Esophagus squamous epithelium (tissue), 5 donors: ENCODE measurements at regions not wholly inside any gene's neighbourhood (a gene's known extent, or its start where the extent isn't known, plus 50 kb on each side); places are given as distances from the start of the nearest gene placed in this dataset.

Experiments
- DNase-seq: peaks from one replicate; lab custom pipeline; 2025; lab: John Stamatoyannopoulos, UW
- H3K27ac ChIP-seq, 4 donors: fragments of 200-600 bp; sonication (generic); one replicate each; pipeline ENCODE4 v1.5.1; 2016 to 2019; ENCODE audit warnings: mild to moderate bottlenecking in 1 of 4
- H3K27me3 ChIP-seq, 4 donors: fragments of 200-600 bp; sonication (generic); 1 replicate in 3 of 4; 2 replicates in 1 of 4; pipeline versions ENCODE4 v1.5.1 to v1.6.0; 2017 to 2021; ENCODE audit warnings: antibody characterized with exemption in 1 of 4
- H3K36me3 ChIP-seq, 3 donors: fragments of 200-600 bp; sonication (generic); one replicate each; pipeline ENCODE4 v1.5.1; 2016 to 2019
- H3K4me1 ChIP-seq, 3 donors: fragments of 200-600 bp; sonication (generic); one replicate each; pipeline ENCODE4 v1.5.1; 2017 to 2019
- H3K4me3 ChIP-seq, 4 donors: fragments of 200-600 bp; sonication (generic); 1 replicate in 3 of 4; 2 replicates in 1 of 4; pipeline ENCODE4 v1.5.1; 2016 to 2019; ENCODE audit warnings: mild to moderate bottlenecking in 2 of 4, moderate library complexity in 1 of 4
- H3K9me3 ChIP-seq, 3 donors: fragments of 200-600 bp; sonication (generic); one replicate each; pipeline ENCODE4 v1.5.1; 2016 to 2019
- POLR2A ChIP-seq, 4 donors: fragments of 450-650 bp; IDR thresholded peaks; one replicate each; pipeline ENCODE4 v1.6.1; 2017; ENCODE audit warnings: antibody characterized with exemption in 4 of 4, mild to moderate bottlenecking in 4 of 4, moderate library complexity in 3 of 4
- WGBS, 2 donors: methylation state at CpG; one replicate each; pipeline ENCODE4 v1.1.5; 2018; 5-methylcytosine and 5-hydroxymethylcytosine counted together
- intact Hi-C: fragments of 100-400 bp; cut with DNase I; formaldehyde crosslinking; loops from one replicate; pipeline ENCODE4 v1.15.0; 2022
- TF ChIP-seq, protein P1 (sequence below), 6 experiments: fragments of 450-650 bp in 4 of 6; fragments of 200-600 bp in 2 of 6; sonication (generic) in 2 of 6; IDR thresholded peaks; one replicate each; pipeline ENCODE4 v1.5.1; 2016 to 2019; ENCODE audit warnings: antibody characterized with exemption in 6 of 6, mild to moderate bottlenecking in 4 of 6, moderate library complexity in 4 of 6
- donor health status: DM: yes; HTN: yes; CAD: no.

DNA sequence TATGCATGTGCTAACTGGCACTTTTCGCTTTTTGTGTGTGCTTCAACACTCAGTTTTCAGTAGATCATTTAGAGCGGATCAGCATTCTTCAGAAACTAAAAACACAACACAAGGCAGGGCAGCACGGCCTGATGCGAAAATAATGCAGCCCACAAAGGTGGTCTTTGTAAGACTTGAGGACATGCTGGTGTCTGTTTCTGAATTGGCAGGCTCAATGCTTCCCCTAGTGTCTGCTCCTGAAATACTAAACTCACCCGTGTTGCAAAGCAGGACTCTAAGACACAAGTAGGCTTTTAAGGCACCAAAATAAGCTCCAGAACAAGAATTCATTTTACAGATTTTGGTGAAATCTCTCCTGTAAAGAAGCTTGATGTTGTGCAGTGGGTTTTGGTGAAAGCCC lies 676.5 kb downstream of the TENT5A start:
- WGBS, 2 donors: 62 to 64% methylated on average over 5 of the region's 5 CpGs
- no peak for DNase-seq
- intact Hi-C loops: no loop called here

GRCh38 chr6:81073318-81073717 lies 679.2 kb downstream of the TENT5A start:
- intact Hi-C loops: no loop called here
- H3K4me1 ChIP-seq: no peaks in the 10 kb centered on the region
- TF ChIP-seq POLR2A (IDR thresholded peaks at IDR 0.05): no peak
- TF ChIP-seq, protein P1, sequence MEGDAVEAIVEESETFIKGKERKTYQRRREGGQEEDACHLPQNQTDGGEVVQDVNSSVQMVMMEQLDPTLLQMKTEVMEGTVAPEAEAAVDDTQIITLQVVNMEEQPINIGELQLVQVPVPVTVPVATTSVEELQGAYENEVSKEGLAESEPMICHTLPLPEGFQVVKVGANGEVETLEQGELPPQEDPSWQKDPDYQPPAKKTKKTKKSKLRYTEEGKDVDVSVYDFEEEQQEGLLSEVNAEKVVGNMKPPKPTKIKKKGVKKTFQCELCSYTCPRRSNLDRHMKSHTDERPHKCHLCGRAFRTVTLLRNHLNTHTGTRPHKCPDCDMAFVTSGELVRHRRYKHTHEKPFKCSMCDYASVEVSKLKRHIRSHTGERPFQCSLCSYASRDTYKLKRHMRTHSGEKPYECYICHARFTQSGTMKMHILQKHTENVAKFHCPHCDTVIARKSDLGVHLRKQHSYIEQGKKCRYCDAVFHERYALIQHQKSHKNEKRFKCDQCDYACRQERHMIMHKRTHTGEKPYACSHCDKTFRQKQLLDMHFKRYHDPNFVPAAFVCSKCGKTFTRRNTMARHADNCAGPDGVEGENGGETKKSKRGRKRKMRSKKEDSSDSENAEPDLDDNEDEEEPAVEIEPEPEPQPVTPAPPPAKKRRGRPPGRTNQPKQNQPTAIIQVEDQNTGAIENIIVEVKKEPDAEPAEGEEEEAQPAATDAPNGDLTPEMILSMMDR (IDR thresholded peaks at IDR 0.05): no peak
- H3K27ac ChIP-seq: no peak overlapping the region
- no peaks in the 10 kb centered on the region for H3K36me3 ChIP-seq
- no peak overlapping the region for H3K4me3 ChIP-seq
- no peak for DNase-seq
- H3K9me3 ChIP-seq: no peaks in the 10 kb centered on the region
- no peaks in the 10 kb centered on the region for H3K27me3 ChIP-seq

More for the DNA sequence above, 676.5 kb downstream of the TENT5A start:
- Histone ChIP-seq H3K27me3 (no peaks in the 10 kb centered on the region), H3K9me3 (no peaks in the 10 kb centered on the region), H3K4me3 (no peak overlapping the region), H3K36me3 (no peaks in the 10 kb centered on the region), H3K27ac (no peak overlapping the region), H3K4me1 (no peaks in the 10 kb centered on the region)
- no peak for TF ChIP-seq POLR2A (IDR thresholded peaks at IDR 0.05)
- TF ChIP-seq, protein P1 (IDR thresholded peaks at IDR 0.05): peak in 1 of 6 experiments; percentile 7

- WGBS, 2 donors: 13 to 53% methylated on average over 1 of the region's 1 CpG
- intact Hi-C loops: no loop called here
- H3K4me1 ChIP-seq: no peaks in the 10 kb centered on the region
- H3K27ac ChIP-seq: no peak overlapping the region
- no peaks in the 10 kb centered on the region for H3K36me3 ChIP-seq
- no peaks in the 10 kb centered on the region for H3K9me3 ChIP-seq
- TF ChIP-seq, protein P1 (IDR thresholded peaks at IDR 0.05): no peak
- no peak for TF ChIP-seq POLR2A (IDR thresholded peaks at IDR 0.05)
- no peak for DNase-seq
- H3K27me3 ChIP-seq: no peaks in the 10 kb centered on the region
- no peak overlapping the region for H3K4me3 ChIP-seq
Observed at GRCh38 chr6:81071121-81071520, 681.4 kb downstream of the TENT5A start.

DNA sequence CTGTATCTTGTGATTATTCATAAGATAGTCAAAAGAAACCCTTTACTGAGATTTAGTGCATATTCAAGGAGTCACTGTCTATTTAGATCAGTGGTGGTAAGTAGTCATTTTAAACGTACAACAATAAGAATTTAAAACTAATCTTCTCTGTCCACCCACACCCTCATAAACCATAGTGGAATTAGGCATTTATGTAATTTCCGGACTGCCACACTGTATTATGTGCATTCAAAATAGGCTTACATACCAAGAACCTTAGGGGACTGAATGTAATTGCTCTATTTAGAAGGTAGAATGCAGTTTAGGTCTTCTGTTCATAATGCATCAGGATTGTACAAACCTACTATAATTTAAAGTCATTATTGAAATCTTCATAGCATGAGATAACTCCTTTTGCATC lies 685.4 kb downstream of the TENT5A start:
- 66% methylated on average over 2 of the region's 2 CpGs for WGBS, 2 donors
- Histone ChIP-seq H3K4me3 (no peak overlapping the region), H3K9me3 (no peaks in the 10 kb centered on the region), H3K4me1 (no peaks in the 10 kb centered on the region), H3K27ac (no peak overlapping the region), H3K27me3 (no peaks in the 10 kb centered on the region), H3K36me3 (no peaks in the 10 kb centered on the region)
- DNase-seq: no peak
- TF ChIP-seq, protein P1 (IDR thresholded peaks at IDR 0.05): no peak
- no peak for TF ChIP-seq POLR2A (IDR thresholded peaks at IDR 0.05)
- intact Hi-C loops: no loop called here

- no peak for DNase-seq
- no peaks in the 10 kb centered on the region for H3K9me3 ChIP-seq
- no peaks in the 10 kb centered on the region for H3K4me1 ChIP-seq
- intact Hi-C loops: no loop called here
- no peak overlapping the region for H3K4me3 ChIP-seq
- no peaks in the 10 kb centered on the region for H3K27me3 ChIP-seq
- no peak overlapping the region for H3K27ac ChIP-seq
- H3K36me3 ChIP-seq: no peaks in the 10 kb centered on the region
- no peak for TF ChIP-seq POLR2A (IDR thresholded peaks at IDR 0.05)
- TF ChIP-seq, protein P1 (IDR thresholded peaks at IDR 0.05): no peak
- 58 to 60% methylated on average over 3 to 4 of the region's 4 CpGs for WGBS, 2 donors
Observed at GRCh38 chr6:81063891-81064290, 688.6 kb downstream of the TENT5A start.
